B cell (primary cell): ENCODE measurements at regions not wholly inside any gene's neighbourhood (a gene's known extent, or its start where the extent isn't known, plus 50 kb on each side); places are given as distances from the start of the nearest gene placed in this dataset.

Experiments
- ATAC-seq: fragments of 200-7000 bp; cut with Tn5 transposase; one replicate; pipeline ENCODE4 v1.10.0; 2021; ENCODE audit warnings: low read depth, mild to moderate bottlenecking, moderate number of reproducible peaks, moderate library complexity
- CTCF ChIA-PET: fragments of 350-600 bp; sonication (Branson Sonifier 250); formaldehyde crosslinking; loops from one replicate; lab custom pipeline; 2021; ENCODE audit warnings: antibody characterized with exemption, inconsistent platforms; lab: Charles Lee
- POLR2A ChIA-PET: fragments of 350-600 bp; sonication (Branson Sonifier 250); formaldehyde crosslinking; loops from one replicate; lab custom pipeline; 2021; ENCODE audit warnings: antibody characterized with exemption; lab: Charles Lee
- DNase-seq: peaks from one replicate; pipeline ENCODE4 v3.0.0; 2013
- H2AFZ ChIP-seq: 2 replicates; pipeline ENCODE4 v1.6.1; 2012; ENCODE audit warnings: mild to moderate bottlenecking, low read depth, low read length; ENCODE audit not compliant: insufficient read depth, poor library complexity, severe bottlenecking
- H3K27ac ChIP-seq, 2 donors: 1 replicate in 1 of 2; 2 replicates in 1 of 2; pipeline ENCODE4 v1.5.1; 2012 to 2013; ENCODE audit warnings: low read length in 2 of 2, mild to moderate bottlenecking in 2 of 2, moderate library complexity in 1 of 2
- H3K27me3 ChIP-seq, 4 experiments: fragments of 200-600 bp in 1 of 4; sonication (generic) in 1 of 4; replicated peaks in 1 of 4; 1 replicate in 2 of 4; 2 replicates in 2 of 4; pipeline versions ENCODE4 v1.6.1 to v1.7.0; 2013 to 2016; ENCODE audit warnings: low read length in 3 of 4, mild to moderate bottlenecking in 2 of 4, mixed read lengths in 1 of 4, moderate library complexity in 1 of 4; ENCODE audit not compliant: insufficient read depth in 4 of 4, control insufficient read depth in 3 of 4; ENCODE audit errors: control extremely low read depth in 1 of 4
- H3K36me3 ChIP-seq, 2 experiments: replicated peaks in 1 of 2; 1 replicate in 1 of 2; 2 replicates in 1 of 2; pipeline versions ENCODE4 v1.6.1 to v1.7.1; 2013; ENCODE audit warnings: low read length in 1 of 2; ENCODE audit not compliant: insufficient read depth in 2 of 2, control insufficient read depth in 1 of 2; ENCODE audit errors: control extremely low read depth in 1 of 2, extremely low read depth in 1 of 2
- H3K4me1 ChIP-seq, 2 donors: fragments of 200-600 bp in 1 of 2; sonication (generic) in 1 of 2; 1 replicate in 1 of 2; 2 replicates in 1 of 2; pipeline versions ENCODE4 v1.5.1 to v1.6.1; 2013 to 2017; ENCODE audit warnings: low read length in 2 of 2; ENCODE audit not compliant: control insufficient read depth in 2 of 2, insufficient read depth in 2 of 2
- H3K4me2 ChIP-seq: replicated peaks from 2 replicates; pipeline ENCODE3; 2012; ENCODE audit warnings: mild to moderate bottlenecking, low read depth, low read length; ENCODE audit not compliant: poor library complexity, severe bottlenecking
- H3K4me3 ChIP-seq, 5 experiments: fragments of 200-600 bp in 1 of 5; sonication (generic) in 1 of 5; 1 replicate in 3 of 5; 2 replicates in 2 of 5; pipeline versions ENCODE4 v1.5.1 to v1.7.0; 2011 to 2016; ENCODE audit warnings: low read length in 4 of 5, mild to moderate bottlenecking in 4 of 5, low read depth in 2 of 5, control low read depth in 1 of 5, moderate library complexity in 1 of 5; ENCODE audit not compliant: insufficient read depth in 1 of 5; ENCODE audit errors: control extremely low read depth in 1 of 5, extremely low read depth in 1 of 5
- H3K79me2 ChIP-seq: fragments of 200-600 bp; sonication (generic); one replicate; pipeline ENCODE4 v1.6.0; 2016; ENCODE audit warnings: low read length; ENCODE audit not compliant: control insufficient read depth, insufficient read depth
- H3K9ac ChIP-seq: fragments of 200-600 bp; sonication (generic); 2 replicates; pipeline ENCODE4 v1.6.1; 2017; ENCODE audit warnings: mild to moderate bottlenecking, low read length, moderate library complexity
- H3K9me3 ChIP-seq, 3 donors: one replicate each; pipeline versions ENCODE4 v1.6.1 to v1.7.1; 2013; ENCODE audit warnings: low read length in 2 of 3; ENCODE audit not compliant: control insufficient read depth in 2 of 3, insufficient read depth in 1 of 3; ENCODE audit errors: control extremely low read depth in 1 of 3
- H4K20me1 ChIP-seq: 2 replicates; pipeline ENCODE4 v1.6.0; 2012; ENCODE audit warnings: mild to moderate bottlenecking, low read length; ENCODE audit not compliant: insufficient read depth, control insufficient read depth, poor library complexity, severe bottlenecking
- H3K27ac Mint-ChIP-seq: one replicate; pipeline ENCODE4 v1.8.0; 2021; ENCODE audit warnings: mixed read lengths
- H3K27me3 Mint-ChIP-seq: one replicate; pipeline ENCODE4 v1.8.0; 2021; ENCODE audit warnings: mixed read lengths
- H3K4me1 Mint-ChIP-seq: one replicate; pipeline ENCODE4 v1.8.0; 2021; ENCODE audit warnings: mixed read lengths
- H3K4me3 Mint-ChIP-seq: one replicate; pipeline ENCODE4 v1.8.0; 2021; ENCODE audit warnings: mixed read lengths
- H3K9me3 Mint-ChIP-seq: one replicate; pipeline ENCODE4 v1.8.0; 2022; ENCODE audit warnings: mixed read lengths; ENCODE audit not compliant: insufficient read depth
- CTCF ChIP-seq: fragments of 200-600 bp; IDR thresholded peaks from one replicate; pipeline ENCODE4 v1.8.0; 2022; ENCODE audit warnings: antibody characterized with exemption, mild to moderate bottlenecking
- EZH2 ChIP-seq: IDR thresholded peaks from 2 replicates; pipeline ENCODE4 v1.6.1; 2012; ENCODE audit warnings: borderline replicate concordance, low read depth, mild to moderate bottlenecking, moderate library complexity, low read length; ENCODE audit not compliant: insufficient read depth, poor library complexity, severe bottlenecking
- WGBS: methylation state at CpG from one replicate; pipeline ENCODE4 v1.1.5; 2013; ENCODE audit warnings: missing lambda C conversion rate; ENCODE audit not compliant: insufficient coverage; 5-methylcytosine and 5-hydroxymethylcytosine counted together
- intact Hi-C: fragments of 100-400 bp; cut with micrococcal nuclease; formaldehyde crosslinking; loops from one replicate; pipeline ENCODE4 v1.10.0; 2022

DNA sequence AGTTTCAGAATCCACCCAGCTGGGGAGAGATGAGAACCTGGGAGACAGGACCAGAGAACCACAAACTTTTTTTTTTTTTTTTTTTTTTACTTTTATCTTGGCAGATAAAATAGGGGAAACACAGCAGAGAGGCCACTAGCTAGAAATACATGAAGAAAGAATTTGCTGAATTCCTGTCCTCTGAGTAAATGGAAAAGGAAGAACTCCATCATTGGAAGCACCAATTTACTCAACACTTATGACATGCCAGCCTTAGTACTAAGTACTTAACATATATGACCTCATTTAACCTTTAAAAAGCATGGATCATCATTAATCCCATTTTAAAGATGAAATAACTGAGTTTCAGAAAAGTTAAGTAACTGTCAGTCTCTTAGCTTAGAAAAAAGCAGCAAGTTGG, 343.0 kb upstream of the NPSR1 start:
- no peak overlapping the region for H3K4me3 ChIP-seq
- no peaks in the 10 kb centered on the region for H3K4me1 ChIP-seq
- POLR2A ChIA-PET = no interaction called here
- H3K36me3 ChIP-seq = no peaks in the 10 kb centered on the region
- no peak overlapping the region for H3K4me2 ChIP-seq
- H3K9me3 ChIP-seq = peaks cover 0 to 5% (median under 1%) of the 10 kb centered on the region in 3 donors
- Mint-ChIP-seq H3K27me3 (no peaks in the 10 kb centered on the region), H3K27ac (no peak overlapping the region), H3K4me1 (no peaks in the 10 kb centered on the region), H3K4me3 (no peak overlapping the region), H3K9me3 (peaks cover 6% of the 10 kb centered on the region)
- H3K27me3 ChIP-seq = no peaks in the 10 kb centered on the region
- H3K9ac ChIP-seq = no peak overlapping the region
- no peaks in the 10 kb centered on the region for H3K79me2 ChIP-seq
- no peak overlapping the region for H2AFZ ChIP-seq
- ATAC-seq (no peak), DNase-seq (no peak)
- no peaks in the 10 kb centered on the region for H4K20me1 ChIP-seq
- TF ChIP-seq CTCF = no peak
- no peak for TF ChIP-seq EZH2
- H3K27ac ChIP-seq = no peak overlapping the region
- CTCF ChIA-PET = interaction anchor here (1.3 kb wide), 1 partner anchor 11 kb away, joined by 6 read pairs; no protein-coding TSS in a partner anchor
- intact Hi-C loops = no loop called here

DNA sequence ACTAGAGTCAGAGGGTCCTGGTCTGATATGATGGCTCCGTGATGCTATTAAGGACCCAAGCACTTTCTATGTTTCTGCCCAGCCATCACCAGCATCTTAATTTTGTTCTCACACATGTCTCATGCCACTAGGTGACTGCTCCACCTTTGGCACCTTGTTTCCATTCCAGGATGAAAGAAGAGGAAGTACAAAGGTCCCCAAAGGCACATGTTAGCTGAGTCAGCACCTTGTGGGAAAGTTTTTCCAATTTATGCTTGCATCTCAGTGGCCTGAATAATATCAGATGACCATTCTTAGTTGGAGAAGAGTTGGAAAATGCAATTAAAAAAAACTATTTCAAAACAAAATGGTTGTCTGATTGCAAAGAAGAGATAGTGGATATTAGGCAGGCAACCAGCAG, 341.0 kb upstream of the NPSR1 start:
- no peaks in the 10 kb centered on the region for H3K36me3 ChIP-seq
- WGBS = no CpG with 5 or more reads among the region's 1 CpG
- H3K9me3 ChIP-seq = peaks cover 0 to 5% (median 3%) of the 10 kb centered on the region in 3 donors

More for the DNA sequence above, 341.0 kb upstream of the NPSR1 start:
- Mint-ChIP-seq H3K4me3 (no peak overlapping the region), H3K27ac (no peak overlapping the region), H3K4me1 (no peaks in the 10 kb centered on the region), H3K27me3 (peaks cover 10% of the 10 kb centered on the region), H3K9me3 (peaks cover 6% of the 10 kb centered on the region)
- H3K79me2 ChIP-seq = no peaks in the 10 kb centered on the region
- ATAC-seq (no peak), DNase-seq (no peak)
- CTCF ChIA-PET = no interaction called here
- H4K20me1 ChIP-seq = no peaks in the 10 kb centered on the region
- H3K4me3 ChIP-seq = no peak overlapping the region
- H3K27me3 ChIP-seq = peaks cover 0 to 7% (median 0%) of the 10 kb centered on the region in 4 experiments
- intact Hi-C loops = no loop called here
- no peak overlapping the region for H2AFZ ChIP-seq
- H3K4me1 ChIP-seq = peaks cover 0 to 3% of the 10 kb centered on the region in 2 donors
- TF ChIP-seq CTCF = no peak
- TF ChIP-seq EZH2 = no peak
- no peak overlapping the region for H3K4me2 ChIP-seq
- H3K27ac ChIP-seq = no peak overlapping the region
- POLR2A ChIA-PET = no interaction called here
- no peak overlapping the region for H3K9ac ChIP-seq
